ENCODE measurements at regions not wholly inside any gene's neighbourhood (a gene's known extent, or its start where the extent isn't known, plus 50 kb on each side); places are given as distances from the start of the nearest gene placed in this dataset.

- DNase-seq: no peak
These were observed 534.4 kb upstream of the POU3F4 start for GRCh38 chrX:82973646-82974045.

GRCh38 chrX:82998163-82998562, 509.9 kb upstream of the POU3F4 start:
- TF ChIP-seq POLR2A (IDR thresholded peaks at IDR 0.05) (no peak), CTCF (IDR thresholded peaks at IDR 0.05) (no peak)
- Histone ChIP-seq H3K9me3 (replicated peaks in 1 of 3) (no peaks in the 10 kb centered on the region), H3K4me3 (no peak overlapping the region), H3K27ac (no peak overlapping the region), H3K36me3 (replicated peaks in 1 of 2) (no peaks in the 10 kb centered on the region), H3K4me1 (replicated peaks in 1 of 2) (no peaks in the 10 kb centered on the region), H3K27me3 (peaks cover 6% of the 10 kb centered on the region)
- intact Hi-C loops (cut with DNase I): no loop called here
- no peak for DNase-seq
- WGBS, 4 donors: 78 to 84% (median 81%) methylated on average over 1 of the region's 1 CpG

More at GRCh38 chrX:82973646-82974045, 534.4 kb upstream of the POU3F4 start:
- H3K9me3 ChIP-seq (replicated peaks in 1 of 3): no peaks in the 10 kb centered on the region
- intact Hi-C loops (cut with DNase I): no loop called here
- WGBS, 4 donors: 40 to 71% (median 50%) methylated on average over 1 to 2 of the region's 2 CpGs
- no peaks in the 10 kb centered on the region for H3K4me1 ChIP-seq (replicated peaks in 1 of 2)
- peaks cover 10% of the 10 kb centered on the region for H3K27me3 ChIP-seq
- H3K36me3 ChIP-seq (replicated peaks in 1 of 2): no peaks in the 10 kb centered on the region
- H3K4me3 ChIP-seq: no peak overlapping the region
- no peak overlapping the region for H3K27ac ChIP-seq
- no peak for TF ChIP-seq POLR2A (IDR thresholded peaks at IDR 0.05)

GRCh38 chrX:83004012-83004411, 504.1 kb upstream of the POU3F4 start:
- Histone ChIP-seq H3K4me1 (replicated peaks in 1 of 2) (no peaks in the 10 kb centered on the region), H3K27ac (no peak overlapping the region), H3K27me3 (peaks cover 11% of the 10 kb centered on the region), H3K36me3 (replicated peaks in 1 of 2) (no peaks in the 10 kb centered on the region), H3K9me3 (replicated peaks in 1 of 3) (no peaks in the 10 kb centered on the region), H3K4me3 (no peak overlapping the region)
- WGBS, 4 donors: 73 to 90% (median 82%) methylated on average over 1 of the region's 1 CpG
- TF ChIP-seq POLR2A (IDR thresholded peaks at IDR 0.05): no peak
- TF ChIP-seq CTCF (IDR thresholded peaks at IDR 0.05): no peak
- DNase-seq: no peak
- intact Hi-C loops (cut with DNase I): no loop called here

GRCh38 chrX:83008415-83008814, 499.7 kb upstream of the POU3F4 start:
- 56 to 59% (median 56%) methylated on average over 6 of the region's 6 CpGs for whole genome bisulfite sequencing, 4 donors
- intact Hi-C loops (cut with DNase I): no loop called here
- H3K4me1 ChIP-seq (replicated peaks in 1 of 2): no peaks in the 10 kb centered on the region
- no peak overlapping the region for H3K4me3 ChIP-seq
- TF ChIP-seq CTCF (IDR thresholded peaks at IDR 0.05): peak in 4 of 6 experiments; percentile 17 to 58 (median 22)
- TF ChIP-seq POLR2A (IDR thresholded peaks at IDR 0.05): no peak
- H3K27me3 ChIP-seq: peaks cover 5% of the 10 kb centered on the region
- no peak overlapping the region for H3K27ac ChIP-seq
- no peaks in the 10 kb centered on the region for H3K36me3 ChIP-seq (replicated peaks in 1 of 2)
- H3K9me3 ChIP-seq (replicated peaks in 1 of 3): no peaks in the 10 kb centered on the region
- no peak for DNase-seq

GRCh38 chrX:83019258-83019657, 488.8 kb upstream of the POU3F4 start:
- H3K27ac ChIP-seq: no peak overlapping the region
- no peak overlapping the region for H3K4me3 ChIP-seq
- H3K9me3 ChIP-seq (replicated peaks in 1 of 3): no peaks in the 10 kb centered on the region
- no peak for TF ChIP-seq CTCF (IDR thresholded peaks at IDR 0.05)
- TF ChIP-seq POLR2A (IDR thresholded peaks at IDR 0.05): no peak
- no peaks in the 10 kb centered on the region for H3K36me3 ChIP-seq (replicated peaks in 1 of 2)
- WGBS, 4 donors: 36 to 44% (median 43%) methylated on average over 1 of the region's 1 CpG
- intact Hi-C loops (cut with DNase I): no loop called here
- peaks cover 4% of the 10 kb centered on the region for H3K27me3 ChIP-seq
- no peak for DNase-seq
- H3K4me1 ChIP-seq (replicated peaks in 1 of 2): no peaks in the 10 kb centered on the region

All from adrenal gland (tissue), 9 donors.